Esophagus squamous epithelium (tissue), 4 donors: ENCODE measurements at regions not wholly inside any gene's neighbourhood (a gene's known extent, or its start where the extent isn't known, plus 50 kb on each side); places are given as distances from the start of the nearest gene placed in this dataset.

Source experiments
- POLR2A ChIP-seq, 4 donors: fragments of 450-650 bp; IDR thresholded peaks; one replicate each; pipeline ENCODE4 v1.6.1; 2017; ENCODE audit warnings: antibody characterized with exemption in 4 of 4, mild to moderate bottlenecking in 4 of 4, moderate library complexity in 3 of 4
- TF ChIP-seq, protein P1 (sequence below), 6 experiments: fragments of 450-650 bp in 4 of 6; fragments of 200-600 bp in 2 of 6; sonication (generic) in 2 of 6; IDR thresholded peaks; one replicate each; pipeline ENCODE4 v1.5.1; 2016 to 2019; ENCODE audit warnings: antibody characterized with exemption in 6 of 6, mild to moderate bottlenecking in 4 of 6, moderate library complexity in 4 of 6

DNA sequence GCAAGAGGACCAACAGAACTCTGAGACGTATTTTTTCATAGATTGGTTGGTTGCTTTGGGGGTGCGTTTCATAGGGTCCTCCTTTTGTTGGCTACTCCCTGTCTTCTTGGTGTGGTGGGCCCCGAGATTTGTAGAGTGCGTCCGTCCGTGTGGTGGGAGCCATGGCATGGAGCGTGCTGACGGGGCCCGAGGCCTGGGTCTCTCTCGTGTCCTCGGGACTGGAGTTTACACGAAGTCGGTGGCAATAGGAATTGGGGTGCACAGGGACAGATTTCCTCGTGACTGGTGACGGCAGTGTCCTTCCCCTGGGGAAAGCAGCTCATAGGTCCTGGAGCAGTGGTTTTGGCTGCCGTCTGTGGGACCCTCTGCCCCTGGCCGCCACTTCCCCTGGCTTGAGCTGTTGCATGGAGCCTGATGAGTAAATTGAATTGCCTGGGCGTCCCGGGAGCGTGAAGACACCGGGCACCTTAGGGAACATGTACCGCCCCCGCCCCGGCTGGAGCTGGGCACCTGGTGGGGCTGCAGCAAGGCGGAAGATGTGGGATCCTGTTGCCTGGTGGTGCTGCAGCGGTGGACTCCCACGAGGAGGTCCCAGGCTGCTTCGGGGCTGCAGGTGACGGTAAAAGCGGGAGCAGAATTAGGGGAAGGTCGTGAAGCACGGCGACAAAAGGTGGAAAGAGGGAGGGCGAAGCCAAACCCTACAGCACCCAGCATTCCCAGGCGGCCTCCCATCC is 153.7 kb upstream of the ALG10B start:
- TF ChIP-seq, protein P1, sequence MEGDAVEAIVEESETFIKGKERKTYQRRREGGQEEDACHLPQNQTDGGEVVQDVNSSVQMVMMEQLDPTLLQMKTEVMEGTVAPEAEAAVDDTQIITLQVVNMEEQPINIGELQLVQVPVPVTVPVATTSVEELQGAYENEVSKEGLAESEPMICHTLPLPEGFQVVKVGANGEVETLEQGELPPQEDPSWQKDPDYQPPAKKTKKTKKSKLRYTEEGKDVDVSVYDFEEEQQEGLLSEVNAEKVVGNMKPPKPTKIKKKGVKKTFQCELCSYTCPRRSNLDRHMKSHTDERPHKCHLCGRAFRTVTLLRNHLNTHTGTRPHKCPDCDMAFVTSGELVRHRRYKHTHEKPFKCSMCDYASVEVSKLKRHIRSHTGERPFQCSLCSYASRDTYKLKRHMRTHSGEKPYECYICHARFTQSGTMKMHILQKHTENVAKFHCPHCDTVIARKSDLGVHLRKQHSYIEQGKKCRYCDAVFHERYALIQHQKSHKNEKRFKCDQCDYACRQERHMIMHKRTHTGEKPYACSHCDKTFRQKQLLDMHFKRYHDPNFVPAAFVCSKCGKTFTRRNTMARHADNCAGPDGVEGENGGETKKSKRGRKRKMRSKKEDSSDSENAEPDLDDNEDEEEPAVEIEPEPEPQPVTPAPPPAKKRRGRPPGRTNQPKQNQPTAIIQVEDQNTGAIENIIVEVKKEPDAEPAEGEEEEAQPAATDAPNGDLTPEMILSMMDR (IDR thresholded peaks at IDR 0.05): no peak
- no peak for TF ChIP-seq POLR2A (IDR thresholded peaks at IDR 0.05)
